ENCODE measurements at regions not wholly inside any gene's neighbourhood (a gene's known extent, or its start where the extent isn't known, plus 50 kb on each side); places are given as distances from the start of the nearest gene placed in this dataset.

DNA sequence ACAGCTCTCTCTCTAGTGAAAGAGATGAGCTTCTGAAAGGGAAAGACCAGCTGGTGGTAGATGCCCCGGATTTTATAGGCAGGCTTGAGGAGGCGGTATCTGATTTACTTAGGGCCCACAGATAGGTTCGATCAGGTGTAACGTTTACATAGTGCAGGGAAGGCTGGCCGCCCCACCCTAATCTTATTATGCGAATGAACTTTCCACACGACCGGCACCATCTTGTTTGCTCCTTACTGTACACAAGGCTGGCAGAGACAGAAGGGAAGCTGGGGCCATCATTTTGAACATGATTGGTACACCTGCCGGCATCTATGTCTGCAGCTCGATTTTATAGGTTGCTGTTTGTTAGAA, 212.0 kb upstream of the JARID2 start:
- Histone ChIP-seq H3K4me1 (ENCODE audit: insufficient read depth) (no peaks in the 10 kb centered on the region), H3K36me3 (no peaks in the 10 kb centered on the region), H3K9me3 (no peaks in the 10 kb centered on the region), H3K27me3 (no peaks in the 10 kb centered on the region), H3K4me3 (no peak overlapping the region), H3K27ac (no peak overlapping the region)
- 87 to 93% (median 90%) methylated on average over 10 of the region's 10 CpGs for WGBS, 3 donors
- intact Hi-C loops (cut with DNase I): no loop called here
- no peak for DNase-seq
- TF ChIP-seq, protein P1, sequence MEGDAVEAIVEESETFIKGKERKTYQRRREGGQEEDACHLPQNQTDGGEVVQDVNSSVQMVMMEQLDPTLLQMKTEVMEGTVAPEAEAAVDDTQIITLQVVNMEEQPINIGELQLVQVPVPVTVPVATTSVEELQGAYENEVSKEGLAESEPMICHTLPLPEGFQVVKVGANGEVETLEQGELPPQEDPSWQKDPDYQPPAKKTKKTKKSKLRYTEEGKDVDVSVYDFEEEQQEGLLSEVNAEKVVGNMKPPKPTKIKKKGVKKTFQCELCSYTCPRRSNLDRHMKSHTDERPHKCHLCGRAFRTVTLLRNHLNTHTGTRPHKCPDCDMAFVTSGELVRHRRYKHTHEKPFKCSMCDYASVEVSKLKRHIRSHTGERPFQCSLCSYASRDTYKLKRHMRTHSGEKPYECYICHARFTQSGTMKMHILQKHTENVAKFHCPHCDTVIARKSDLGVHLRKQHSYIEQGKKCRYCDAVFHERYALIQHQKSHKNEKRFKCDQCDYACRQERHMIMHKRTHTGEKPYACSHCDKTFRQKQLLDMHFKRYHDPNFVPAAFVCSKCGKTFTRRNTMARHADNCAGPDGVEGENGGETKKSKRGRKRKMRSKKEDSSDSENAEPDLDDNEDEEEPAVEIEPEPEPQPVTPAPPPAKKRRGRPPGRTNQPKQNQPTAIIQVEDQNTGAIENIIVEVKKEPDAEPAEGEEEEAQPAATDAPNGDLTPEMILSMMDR (IDR thresholded peaks at IDR 0.05): no peak
- no peak for TF ChIP-seq POLR2A (IDR thresholded peaks at IDR 0.05)
- TF ChIP-seq EP300 (IDR thresholded peaks at IDR 0.05): no peak

DNA sequence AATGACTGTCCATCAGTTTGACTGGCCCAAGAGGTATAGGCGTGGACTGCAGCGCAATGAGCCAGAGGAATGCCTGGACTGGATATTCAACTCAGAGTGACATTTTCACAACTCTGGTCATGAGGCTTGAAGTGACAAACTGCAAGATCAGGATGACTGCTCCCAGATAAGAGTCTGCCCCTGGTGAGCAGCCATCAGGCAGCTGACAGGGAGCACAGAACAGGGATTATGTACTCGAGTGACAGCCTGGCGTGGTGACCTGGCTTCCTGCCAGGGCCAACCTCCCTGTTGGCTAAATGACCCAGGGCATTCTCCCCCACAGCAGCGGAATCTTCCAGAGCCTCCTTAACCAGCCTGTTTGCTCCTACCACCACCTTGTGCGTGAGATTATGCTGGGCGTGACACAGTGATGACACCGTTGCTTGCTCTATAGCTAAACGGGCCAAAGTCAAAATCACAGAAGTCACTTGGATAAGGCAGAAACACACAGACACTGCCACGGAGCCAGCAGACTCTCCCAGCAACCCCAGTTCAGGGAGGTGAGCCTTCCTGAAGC, 209.1 kb upstream of the JARID2 start:
- no peak for TF ChIP-seq POLR2A (IDR thresholded peaks at IDR 0.05)
- TF ChIP-seq EP300 (IDR thresholded peaks at IDR 0.05): no peak
- TF ChIP-seq, protein P1 (IDR thresholded peaks at IDR 0.05): no peak
- 66 to 83% (median 72%) methylated on average over 10 of the region's 10 CpGs for WGBS, 3 donors

DNA sequence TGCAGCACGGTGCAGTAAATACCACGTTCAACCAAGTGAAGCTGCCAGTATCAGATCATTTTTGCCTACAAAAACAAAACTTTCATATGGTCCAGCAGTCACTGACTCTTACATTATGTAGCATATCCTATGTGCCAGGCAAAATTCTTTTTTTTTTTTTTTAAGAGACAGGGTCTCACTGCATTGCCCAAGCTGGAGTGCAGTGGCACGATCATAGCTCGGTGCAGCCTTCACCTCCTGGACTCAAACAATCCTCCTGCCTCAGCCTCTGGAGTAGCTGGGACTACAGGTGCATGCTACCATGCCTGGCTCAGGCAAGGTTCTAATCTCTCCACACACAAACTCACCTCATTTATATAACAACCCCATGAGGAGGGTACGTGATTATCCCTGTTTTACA, 208.6 kb upstream of the JARID2 start:
- intact Hi-C loops (cut with DNase I): no loop called here
- H3K36me3 ChIP-seq: no peaks in the 10 kb centered on the region
- H3K4me1 ChIP-seq (ENCODE audit: insufficient read depth): no peaks in the 10 kb centered on the region
- 93 to 94% (median 94%) methylated on average over 5 of the region's 5 CpGs for WGBS, 3 donors
- no peak overlapping the region for H3K4me3 ChIP-seq
- TF ChIP-seq EP300 (IDR thresholded peaks at IDR 0.05) (no peak), POLR2A (IDR thresholded peaks at IDR 0.05) (no peak)
- TF ChIP-seq, protein P1 (IDR thresholded peaks at IDR 0.05): no peak
- no peak for DNase-seq
- no peak overlapping the region for H3K27ac ChIP-seq
- no peaks in the 10 kb centered on the region for H3K9me3 ChIP-seq
- H3K27me3 ChIP-seq: no peaks in the 10 kb centered on the region

More for the DNA sequence above, 209.1 kb upstream of the JARID2 start:
- no peak overlapping the region for H3K4me3 ChIP-seq
- H3K27ac ChIP-seq: no peak overlapping the region
- H3K27me3 ChIP-seq: no peaks in the 10 kb centered on the region
- no peaks in the 10 kb centered on the region for H3K4me1 ChIP-seq (ENCODE audit: insufficient read depth)
- DNase-seq: no peak
- H3K36me3 ChIP-seq: no peaks in the 10 kb centered on the region
- H3K9me3 ChIP-seq: no peaks in the 10 kb centered on the region
- intact Hi-C loops (cut with DNase I): no loop called here

DNA sequence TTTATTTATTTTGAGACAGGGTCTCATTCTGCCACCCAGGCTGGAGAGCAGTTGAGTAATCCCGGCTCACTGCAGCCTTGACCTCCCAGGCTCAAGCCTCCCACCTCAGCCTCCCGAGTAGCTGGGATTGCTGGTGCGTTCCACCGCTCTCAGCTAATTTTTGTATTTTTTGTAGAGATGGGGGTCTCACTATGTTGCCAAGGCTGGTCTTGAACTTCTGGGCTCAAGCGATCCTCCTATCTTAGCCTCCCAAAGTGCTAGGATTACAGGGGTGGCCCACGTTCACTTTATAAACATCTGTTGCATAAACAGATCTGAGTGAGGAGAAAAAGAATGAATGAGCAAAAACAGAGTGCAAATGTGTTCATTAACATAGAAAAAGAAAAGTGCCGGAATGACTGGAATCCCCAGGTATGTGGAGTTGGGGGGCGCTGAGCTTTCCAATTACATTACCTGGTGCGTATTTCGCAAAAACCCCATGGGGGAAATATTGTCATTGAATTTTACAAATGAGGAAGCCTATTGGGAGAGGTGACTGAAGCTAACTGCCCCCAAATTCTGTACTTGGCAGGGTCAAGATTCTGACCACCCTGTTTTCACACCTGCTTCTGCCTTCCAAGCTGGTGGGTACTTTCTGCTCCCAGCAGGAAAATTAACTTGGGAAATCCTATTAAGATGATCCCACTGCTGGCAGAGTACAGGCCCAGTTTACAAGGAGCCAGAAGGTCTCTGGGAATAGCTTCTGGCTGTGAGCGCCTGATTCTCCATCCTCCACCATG, 207.7 kb upstream of the JARID2 start:
- no peak for TF ChIP-seq POLR2A (IDR thresholded peaks at IDR 0.05)
- TF ChIP-seq, protein P1 (IDR thresholded peaks at IDR 0.05): no peak
- intact Hi-C loops (cut with DNase I): no loop called here
- 90 to 96% (median 92%) methylated on average over 11 of the region's 11 CpGs for WGBS, 3 donors
- no peak for DNase-seq
- no peaks in the 10 kb centered on the region for H3K4me1 ChIP-seq (ENCODE audit: insufficient read depth)
- no peaks in the 10 kb centered on the region for H3K27me3 ChIP-seq
- H3K4me3 ChIP-seq: no peak overlapping the region
- H3K36me3 ChIP-seq: no peaks in the 10 kb centered on the region
- H3K9me3 ChIP-seq: no peaks in the 10 kb centered on the region
- H3K27ac ChIP-seq: no peak overlapping the region
